H1 (cell line): ENCODE measurements at regions not wholly inside any gene's neighbourhood (a gene's known extent, or its start where the extent isn't known, plus 50 kb on each side); places are given as distances from the start of the nearest gene placed in this dataset.
A peak's percentile ranks its signal among the peaks of the same experiment; 100 is the strongest.

Source experiments
- CTCF ChIA-PET: fragments of 300-600 bp; sonication (Branson Sonifier 250); formaldehyde crosslinking; loops from one replicate; lab custom pipeline; 2021; ENCODE audit not compliant: partially characterized antibody; lab: Charles Lee
- POLR2A ChIA-PET: fragments of 300-600 bp; sonication (Branson Sonifier 250); formaldehyde crosslinking; loops from one replicate; lab custom pipeline; 2021; ENCODE audit warnings: inconsistent platforms; ENCODE audit not compliant: partially characterized antibody; lab: Charles Lee
- DNase-seq, 2 experiments: peaks; one replicate each; pipeline versions ENCODE4 v3.0.0 to v3.0.0-alpha.2; 2010 to 2022; ENCODE audit warnings: low spot score in 2 of 2, low read depth in 1 of 2, mixed read lengths in 1 of 2
- FAIRE-seq: peaks from 2 replicates; lab custom pipeline; 2011; peaks lifted over from hg19 to GRCh38; lab: Jason Lieb, UNC
- H2AFZ ChIP-seq: 2 replicates; pipeline ENCODE4 v1.8.1; 2012; ENCODE audit warnings: low read length, inconsistent platforms
- H2AK5ac ChIP-seq: 2 replicates; pipeline ENCODE4 v1.6.1; 2013; ENCODE audit warnings: low read depth, low read length
- H2BK120ac ChIP-seq: replicated peaks from 2 replicates; pipeline ENCODE3; 2013; ENCODE audit warnings: low read depth, low read length, inconsistent platforms
- H2BK12ac ChIP-seq: 2 replicates; pipeline ENCODE4 v1.6.1; 2013; ENCODE audit warnings: low read depth, low read length
- H2BK15ac ChIP-seq: 2 replicates; pipeline ENCODE4 v1.6.1; 2013; ENCODE audit warnings: low read length
- H2BK20ac ChIP-seq: 2 replicates; pipeline ENCODE4 v1.6.1; 2013; ENCODE audit warnings: low read length
- H2BK5ac ChIP-seq: 2 replicates; pipeline ENCODE4 v1.6.1; 2013; ENCODE audit warnings: low read depth, low read length
- H3K14ac ChIP-seq: 2 replicates; pipeline ENCODE4 v1.6.1; 2013; ENCODE audit warnings: inconsistent platforms; ENCODE audit not compliant: insufficient read length
- H3K18ac ChIP-seq: 2 replicates; pipeline ENCODE4 v1.6.1; 2013; ENCODE audit warnings: low read length; ENCODE audit errors: extremely low read depth
- H3K23ac ChIP-seq: 2 replicates; pipeline ENCODE4 v1.6.1; 2013; ENCODE audit warnings: inconsistent platforms; ENCODE audit not compliant: insufficient read length
- H3K23me2 ChIP-seq: 2 replicates; pipeline ENCODE4 v1.6.1; 2013; ENCODE audit warnings: low read depth, low read length
- H3K27ac ChIP-seq: 2 replicates; pipeline ENCODE4 v1.6.1; 2011; ENCODE audit warnings: low read depth, low read length, inconsistent platforms
- H3K27me3 ChIP-seq, 4 experiments: replicated peaks in 1 of 4; 1 replicate in 1 of 4; 2 replicates in 3 of 4; pipeline versions ENCODE4 v1.6.1 to v1.8.1; 2011 to 2013; ENCODE audit warnings: low read length in 3 of 4, mild to moderate bottlenecking in 3 of 4, inconsistent platforms in 2 of 4, mixed read lengths in 2 of 4, moderate library complexity in 1 of 4; ENCODE audit not compliant: control insufficient read depth in 3 of 4, insufficient read depth in 3 of 4; ENCODE audit errors: extremely low read depth in 1 of 4
- H3K36me3 ChIP-seq, 4 experiments: 2 replicates each; pipeline versions ENCODE4 v1.6.1 to v1.8.1; 2011 to 2013; ENCODE audit warnings: mild to moderate bottlenecking in 4 of 4, low read length in 3 of 4, moderate library complexity in 2 of 4, control low read depth in 1 of 4, inconsistent platforms in 1 of 4; ENCODE audit not compliant: insufficient read depth in 4 of 4, control insufficient read depth in 2 of 4
- H3K4ac ChIP-seq: replicated peaks from 2 replicates; pipeline ENCODE3; 2013; ENCODE audit warnings: low read length, low read depth, mixed read lengths, inconsistent platforms; ENCODE audit not compliant: insufficient read length
- H3K4me1 ChIP-seq, 4 experiments: replicated peaks in 1 of 4; 1 replicate in 1 of 4; 2 replicates in 3 of 4; pipeline versions ENCODE4 v1.6.1 to v1.8.1; 2011 to 2013; ENCODE audit warnings: low read length in 3 of 4, inconsistent platforms in 2 of 4, mixed read lengths in 1 of 4; ENCODE audit not compliant: insufficient read depth in 4 of 4, control insufficient read depth in 3 of 4
- H3K4me2 ChIP-seq, 2 experiments: 2 replicates each; pipeline versions ENCODE4 v1.6.1 to v1.8.1; 2011 to 2013; ENCODE audit warnings: low read depth in 2 of 2, low read length in 2 of 2, control low read depth in 1 of 2, inconsistent platforms in 1 of 2, mild to moderate bottlenecking in 1 of 2; ENCODE audit not compliant: insufficient read depth in 1 of 2
- H3K4me3 ChIP-seq, 4 experiments: fragments of 200-600, 300-600 bp in 1 of 4; sonication (generic), shearing (Covaris generic), sonication (Bioruptor Twin) in 1 of 4; 2 replicates each; pipeline versions ENCODE4 v1.5.1 to v1.8.1; 2011 to 2016; ENCODE audit warnings: low read length in 4 of 4, low read depth in 3 of 4, control low read depth in 2 of 4, inconsistent platforms in 2 of 4, mild to moderate bottlenecking in 2 of 4, mixed read lengths in 1 of 4, moderate library complexity in 1 of 4; ENCODE audit not compliant: insufficient read depth in 2 of 4; ENCODE audit errors: extremely low read depth in 1 of 4
- H3K56ac ChIP-seq: replicated peaks from 2 replicates; pipeline ENCODE3; 2013; ENCODE audit warnings: low read depth, mild to moderate bottlenecking, mixed read lengths, low read length, inconsistent platforms; ENCODE audit not compliant: insufficient read length
- H3K79me1 ChIP-seq: 2 replicates; pipeline ENCODE4 v1.6.1; 2013; ENCODE audit warnings: low read depth, low read length, control low read depth
- H3K79me2 ChIP-seq, 2 experiments: 2 replicates each; pipeline versions ENCODE4 v1.6.1 to v1.8.1; 2012 to 2013; ENCODE audit warnings: low read length in 2 of 2, mild to moderate bottlenecking in 2 of 2, inconsistent platforms in 1 of 2; ENCODE audit not compliant: insufficient read depth in 2 of 2, control insufficient read depth in 1 of 2
- H3K9ac ChIP-seq, 4 experiments: replicated peaks in 1 of 4; 1 replicate in 1 of 4; 2 replicates in 3 of 4; pipeline versions ENCODE4 v1.6.1 to v1.8.1; 2011 to 2013; ENCODE audit warnings: low read depth in 3 of 4, low read length in 3 of 4, control low read depth in 2 of 4, mild to moderate bottlenecking in 2 of 4, moderate library complexity in 2 of 4, inconsistent platforms in 1 of 4; ENCODE audit errors: extremely low read depth in 1 of 4
- H3K9me3 ChIP-seq, 2 experiments: 2 replicates each; pipeline versions ENCODE4 v1.6.1 to v1.8.1; 2012 to 2013; ENCODE audit warnings: mild to moderate bottlenecking in 2 of 2, moderate library complexity in 2 of 2, control low read depth in 1 of 2, inconsistent platforms in 1 of 2, low read depth in 1 of 2, low read length in 1 of 2, mixed read lengths in 1 of 2; ENCODE audit not compliant: insufficient read depth in 2 of 2
- H4K20me1 ChIP-seq, 2 experiments: replicated peaks in 1 of 2; 2 replicates each; pipeline versions ENCODE3 to v1.8.1; 2011 to 2013; ENCODE audit warnings: inconsistent platforms in 2 of 2, low read length in 2 of 2, mild to moderate bottlenecking in 1 of 2; ENCODE audit not compliant: insufficient read depth in 2 of 2, control insufficient read depth in 1 of 2
- H4K5ac ChIP-seq: 2 replicates; pipeline ENCODE4 v1.6.1; 2013; ENCODE audit warnings: low read length, low read depth, mixed read lengths, inconsistent platforms; ENCODE audit not compliant: insufficient read length
- H4K8ac ChIP-seq: 2 replicates; pipeline ENCODE4 v1.8.0; 2013; ENCODE audit warnings: mild to moderate bottlenecking, moderate library complexity, low read length, inconsistent platforms; ENCODE audit not compliant: insufficient read depth; ENCODE audit errors: extremely low read depth
- H4K91ac ChIP-seq: replicated peaks from 2 replicates; pipeline ENCODE3; 2013; ENCODE audit warnings: low read length, mixed read lengths, inconsistent platforms; ENCODE audit not compliant: insufficient read length
- BACH1 ChIP-seq: IDR thresholded peaks from 2 replicates; pipeline ENCODE4 v1.6.1; 2012; ENCODE audit warnings: low read length, improper control_type of control experiment
- HDAC2 ChIP-seq, 2 experiments: fragments of 300-600 bp in 1 of 2; sonication (generic) in 1 of 2; IDR thresholded peaks; 2 replicates each; pipeline ENCODE4 v1.6.1; 2011 to 2012; ENCODE audit warnings: low read depth in 2 of 2, low read length in 2 of 2, mild to moderate bottlenecking in 2 of 2, moderate library complexity in 2 of 2, borderline replicate concordance in 1 of 2, inconsistent platforms in 1 of 2
- SAP30 ChIP-seq: fragments of 300-600 bp; sonication (generic); IDR thresholded peaks from 2 replicates; pipeline ENCODE4 v1.7.1; 2012; ENCODE audit warnings: low read length, moderate library complexity, mild to moderate bottlenecking, inconsistent platforms; ENCODE audit not compliant: insufficient read depth, insufficient replicate concordance
- SP1 ChIP-seq: IDR thresholded peaks from 2 replicates; pipeline ENCODE4 v1.6.1; 2011; ENCODE audit warnings: low read depth, low read length
- SRF ChIP-seq: IDR thresholded peaks from 2 replicates; pipeline ENCODE4 v1.6.1; 2011; ENCODE audit warnings: mild to moderate bottlenecking, low read depth, low read length, moderate library complexity
- WGBS, 2 experiments: shearing (Covaris generic) in 1 of 2; methylation state at CpG; one replicate each; pipeline versions ENCODE4 v1.1.6 to v1.1.7; 2013 to 2015; ENCODE audit warnings: low lambda C conversion rate in 2 of 2, mixed read lengths in 2 of 2, inconsistent platforms in 1 of 2, low coverage in 1 of 2, missing lambda C conversion rate in 1 of 2; ENCODE audit not compliant: insufficient replicate concordance in 2 of 2, insufficient coverage in 1 of 2, insufficient read length in 1 of 2; ENCODE audit errors: extremely low coverage in 1 of 2, missing lambda C conversion rate in 1 of 2; 5-methylcytosine and 5-hydroxymethylcytosine counted together
- TF ChIP-seq, protein P1 (sequence below): IDR thresholded peaks from 2 replicates; pipeline ENCODE4 v1.6.1; 2012; ENCODE audit warnings: inconsistent platforms

DNA sequence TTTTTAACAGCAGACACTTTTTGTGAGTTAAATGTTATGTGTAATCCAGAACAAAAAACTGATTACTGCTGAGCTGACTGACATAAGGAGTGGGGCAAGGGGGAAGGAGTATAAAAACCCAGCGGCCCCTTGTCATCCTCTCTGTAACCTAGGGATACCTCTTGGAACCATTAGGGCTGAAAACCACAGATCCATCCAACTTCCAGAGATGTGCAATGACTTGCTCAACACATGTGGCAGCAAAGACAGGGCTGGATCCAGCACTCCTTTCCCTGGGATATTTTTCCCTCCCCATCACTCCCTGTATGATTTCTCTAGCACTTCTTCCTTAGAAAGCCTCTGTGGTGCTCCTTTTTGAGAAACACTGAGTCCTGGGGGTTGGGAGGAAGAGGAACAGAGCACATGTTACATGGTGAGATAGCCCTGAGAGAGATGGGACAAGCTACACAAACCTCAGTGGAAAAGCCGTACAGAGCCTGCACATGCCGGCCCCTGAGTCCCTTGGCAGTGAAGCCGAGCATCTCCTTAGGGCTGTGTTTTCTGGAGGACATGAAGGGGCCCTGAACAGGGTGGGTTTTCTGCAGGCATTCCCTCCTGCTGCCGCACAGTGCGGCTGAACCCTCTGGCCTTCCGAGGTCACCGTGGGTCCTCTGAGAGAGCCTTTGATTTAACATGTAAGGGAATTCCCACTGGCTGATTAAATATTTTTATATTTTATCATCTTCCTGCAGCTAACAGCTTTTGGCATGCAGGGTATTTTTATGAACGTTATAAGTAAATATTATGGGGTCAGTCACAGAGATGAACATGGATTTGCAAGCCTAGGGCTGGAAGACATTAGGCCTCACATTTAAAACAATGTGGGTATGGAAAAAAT is 219.9 kb downstream of the COG6 start:
- 0 out of 2 replicates have a peak overlapping the region, but pooled peaks have one; percentile 17 for H2BK20ac ChIP-seq
- H4K20me1 ChIP-seq, result no peaks in the 10 kb centered on the region
- WGBS, 2 experiments, result 92% methylated on average over 9 of the region's 9 CpGs; no CpG with 5 or more reads in 1 of the 2 experiments
- H4K91ac ChIP-seq, result no peak overlapping the region
- ChIA-PET CTCF (interaction anchor here (0.6 to 0.7 kb wide), 2 partner anchors 31 to 825 kb away, joined by 3 read pairs; no protein-coding TSS in a partner anchor), POLR2A (interaction anchor here (1.3 kb wide), 1 partner anchor 10 kb away, joined by 4 read pairs; no protein-coding TSS in a partner anchor)
- no peaks in the 10 kb centered on the region for H3K79me1 ChIP-seq
- no peak overlapping the region for H4K5ac ChIP-seq
- H3K4me3 ChIP-seq, result no peak overlapping the region
- peaks cover 0 to 6% (median 0%) of the 10 kb centered on the region in 4 experiments; a peak in 2 of 7 replicates for H3K4me1 ChIP-seq
- H3K79me2 ChIP-seq, result no peaks in the 10 kb centered on the region
- H2BK120ac ChIP-seq, result no peak overlapping the region
- TF ChIP-seq HDAC2 (IDR thresholded peaks at IDR 0.05; ENCODE audit: borderline replicate concordance in 1 of 2, low read depth in 2 of 2, low read length in 2 of 2), result no peak
- TF ChIP-seq SRF, result no peak
- TF ChIP-seq, protein P1, sequence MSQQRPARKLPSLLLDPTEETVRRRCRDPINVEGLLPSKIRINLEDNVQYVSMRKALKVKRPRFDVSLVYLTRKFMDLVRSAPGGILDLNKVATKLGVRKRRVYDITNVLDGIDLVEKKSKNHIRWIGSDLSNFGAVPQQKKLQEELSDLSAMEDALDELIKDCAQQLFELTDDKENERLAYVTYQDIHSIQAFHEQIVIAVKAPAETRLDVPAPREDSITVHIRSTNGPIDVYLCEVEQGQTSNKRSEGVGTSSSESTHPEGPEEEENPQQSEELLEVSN, result no peak
- TF ChIP-seq BACH1, result no peak
- no peak for TF ChIP-seq SP1
- no peak for TF ChIP-seq SAP30
- H3K4ac ChIP-seq, result no peak overlapping the region
- H3K9me3 ChIP-seq, result no peaks in the 10 kb centered on the region
- no peak overlapping the region for H2BK12ac ChIP-seq
- FAIRE-seq, result no peak
- no peak overlapping the region for H3K9ac ChIP-seq
- DNase-seq, result no peak
- H3K56ac ChIP-seq, result no peak overlapping the region
- no peaks in the 10 kb centered on the region for H3K23me2 ChIP-seq
- H3K18ac ChIP-seq, result no peak overlapping the region
- H3K36me3 ChIP-seq, result no peaks in the 10 kb centered on the region
- no peak overlapping the region for H3K23ac ChIP-seq
- no peak overlapping the region for H3K14ac ChIP-seq
- no peak overlapping the region for H3K27ac ChIP-seq
- H3K27me3 ChIP-seq, result no peaks in the 10 kb centered on the region
- H2AFZ ChIP-seq, result peak overlapping the region; percentile 27; the same call in 1 of the 2 replicates
- no peak overlapping the region for H3K4me2 ChIP-seq
- no peak overlapping the region for H2BK15ac ChIP-seq
- no peak overlapping the region for H2AK5ac ChIP-seq
- 0 out of 2 replicates have a peak overlapping the region, but pooled peaks have one; percentile 28 for H4K8ac ChIP-seq
- H2BK5ac ChIP-seq, result no peak overlapping the region
